Upper lobe of right lung (tissue), 1 donor: ENCODE measurements at regions not wholly inside any gene's neighbourhood (a gene's known extent, or its start where the extent isn't known, plus 50 kb on each side); places are given as distances from the start of the nearest gene placed in this dataset.

Experiments used
- ATAC-seq: fragments of 200-7000 bp; cut with Tn5 transposase; one replicate; pipeline ENCODE4 v1.9.1; 2020; ENCODE audit warnings: mild to moderate bottlenecking, moderate library complexity
- DNase-seq: peaks from one replicate; pipeline ENCODE4 v3.0.0-alpha.2; 2020
- H3K27ac ChIP-seq: fragments of 200-600 bp; one replicate; pipeline ENCODE4 v1.8.0; 2022
- H3K27me3 ChIP-seq: fragments of 200-600 bp; one replicate; pipeline ENCODE4 v1.8.0; 2022; ENCODE audit warnings: mild to moderate bottlenecking
- H3K36me3 ChIP-seq: fragments of 200-600 bp; one replicate; pipeline ENCODE4 v1.8.0; 2022
- H3K4me1 ChIP-seq: fragments of 200-600 bp; one replicate; pipeline ENCODE4 v1.8.0; 2022
- H3K4me3 ChIP-seq: fragments of 200-600 bp; one replicate; pipeline ENCODE4 v1.8.0; 2022; ENCODE audit warnings: mild to moderate bottlenecking
- H3K9me3 ChIP-seq: fragments of 200-600 bp; one replicate; pipeline ENCODE4 v1.8.0; 2022
- intact Hi-C: fragments of 100-400 bp; cut with DNase I; formaldehyde crosslinking; loops from one replicate; pipeline ENCODE4 v1.11.0; 2022
- TF ChIP-seq, protein P1 (sequence below): fragments of 200-600 bp; IDR thresholded peaks from one replicate; pipeline ENCODE4 v1.8.0; 2022; ENCODE audit warnings: antibody characterized with exemption
- donor health status: DM: no; HTN: yes; CAD: no; lungs with severe emphysema.

DNA sequence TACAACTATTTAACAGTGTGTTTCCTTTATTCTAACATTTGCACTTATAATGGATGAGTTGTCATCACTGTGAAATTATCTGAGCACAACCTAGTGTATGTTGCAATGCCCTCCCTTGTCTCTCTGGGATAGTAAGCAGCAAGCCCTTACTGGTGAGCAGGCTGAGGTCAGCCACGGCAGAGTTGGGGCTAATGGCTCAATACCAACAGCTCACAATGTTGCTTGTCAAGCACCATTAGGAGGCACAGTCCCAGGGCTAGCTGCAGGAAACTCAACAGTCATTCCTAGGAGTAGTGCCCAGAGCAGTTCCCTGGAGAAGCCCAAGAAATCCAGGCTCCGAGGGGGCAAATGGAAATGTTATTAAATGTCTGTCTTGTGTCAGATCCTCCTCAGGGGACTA, 858.4 kb downstream of the GRID1 start:
- no peaks in the 10 kb centered on the region for H3K4me1 ChIP-seq
- H3K4me3 ChIP-seq, result no peak overlapping the region
- no peaks in the 10 kb centered on the region for H3K27me3 ChIP-seq
- H3K36me3 ChIP-seq, result no peaks in the 10 kb centered on the region
- no peak for DNase-seq
- ATAC-seq, result no peak
- TF ChIP-seq, protein P1, sequence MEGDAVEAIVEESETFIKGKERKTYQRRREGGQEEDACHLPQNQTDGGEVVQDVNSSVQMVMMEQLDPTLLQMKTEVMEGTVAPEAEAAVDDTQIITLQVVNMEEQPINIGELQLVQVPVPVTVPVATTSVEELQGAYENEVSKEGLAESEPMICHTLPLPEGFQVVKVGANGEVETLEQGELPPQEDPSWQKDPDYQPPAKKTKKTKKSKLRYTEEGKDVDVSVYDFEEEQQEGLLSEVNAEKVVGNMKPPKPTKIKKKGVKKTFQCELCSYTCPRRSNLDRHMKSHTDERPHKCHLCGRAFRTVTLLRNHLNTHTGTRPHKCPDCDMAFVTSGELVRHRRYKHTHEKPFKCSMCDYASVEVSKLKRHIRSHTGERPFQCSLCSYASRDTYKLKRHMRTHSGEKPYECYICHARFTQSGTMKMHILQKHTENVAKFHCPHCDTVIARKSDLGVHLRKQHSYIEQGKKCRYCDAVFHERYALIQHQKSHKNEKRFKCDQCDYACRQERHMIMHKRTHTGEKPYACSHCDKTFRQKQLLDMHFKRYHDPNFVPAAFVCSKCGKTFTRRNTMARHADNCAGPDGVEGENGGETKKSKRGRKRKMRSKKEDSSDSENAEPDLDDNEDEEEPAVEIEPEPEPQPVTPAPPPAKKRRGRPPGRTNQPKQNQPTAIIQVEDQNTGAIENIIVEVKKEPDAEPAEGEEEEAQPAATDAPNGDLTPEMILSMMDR, result no peak
- H3K27ac ChIP-seq, result no peak overlapping the region
- intact Hi-C loops, result no loop called here
- no peaks in the 10 kb centered on the region for H3K9me3 ChIP-seq

DNA sequence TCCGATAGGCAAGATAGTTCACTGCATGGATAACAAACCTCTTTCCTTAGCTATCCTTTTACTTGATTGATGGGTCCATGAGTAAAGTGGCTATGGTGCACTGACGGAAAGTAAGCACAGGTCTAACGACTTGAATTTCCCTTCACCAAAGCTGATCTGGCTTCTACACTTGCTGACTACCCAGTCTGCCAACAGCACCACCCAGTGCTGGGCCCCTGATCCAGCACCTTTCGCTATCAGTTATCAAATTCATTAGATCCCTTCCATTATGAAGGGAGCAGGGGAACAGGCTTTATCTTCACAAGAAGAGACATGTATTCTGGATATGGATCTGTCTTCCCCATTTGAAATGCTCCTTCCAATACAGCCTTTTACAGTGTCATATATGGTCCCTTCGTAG, 855.9 kb downstream of the GRID1 start:
- Histone ChIP-seq H3K27me3 (no peaks in the 10 kb centered on the region), H3K36me3 (no peaks in the 10 kb centered on the region), H3K27ac (no peak overlapping the region), H3K9me3 (no peaks in the 10 kb centered on the region), H3K4me1 (no peaks in the 10 kb centered on the region), H3K4me3 (no peak overlapping the region)
- DNase-seq (no peak), ATAC-seq (peak; percentile 59)
- intact Hi-C loops, result no loop called here
- TF ChIP-seq, protein P1, result no peak

DNA sequence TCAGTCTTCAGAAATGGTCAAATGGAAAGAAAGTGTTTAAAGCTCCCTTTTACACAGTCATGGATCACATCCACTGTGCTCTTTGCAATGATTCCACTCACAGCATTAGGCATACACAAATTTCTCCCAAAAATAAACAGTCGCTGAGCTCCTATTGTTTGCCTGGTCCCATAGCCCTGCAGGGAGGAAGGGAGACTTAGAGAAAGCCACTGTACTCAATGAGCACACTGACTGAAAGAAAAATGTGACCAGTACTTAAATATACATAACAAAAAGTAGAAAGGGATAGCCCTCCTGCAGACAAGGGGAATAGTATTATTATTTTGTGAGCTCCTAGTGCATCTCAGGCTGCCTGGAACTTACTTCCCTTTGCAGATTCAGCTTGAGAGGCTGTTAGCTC, 853.2 kb downstream of the GRID1 start:
- no peak for ATAC-seq
- TF ChIP-seq, protein P1, result no peak
- intact Hi-C loops, result no loop called here

DNA sequence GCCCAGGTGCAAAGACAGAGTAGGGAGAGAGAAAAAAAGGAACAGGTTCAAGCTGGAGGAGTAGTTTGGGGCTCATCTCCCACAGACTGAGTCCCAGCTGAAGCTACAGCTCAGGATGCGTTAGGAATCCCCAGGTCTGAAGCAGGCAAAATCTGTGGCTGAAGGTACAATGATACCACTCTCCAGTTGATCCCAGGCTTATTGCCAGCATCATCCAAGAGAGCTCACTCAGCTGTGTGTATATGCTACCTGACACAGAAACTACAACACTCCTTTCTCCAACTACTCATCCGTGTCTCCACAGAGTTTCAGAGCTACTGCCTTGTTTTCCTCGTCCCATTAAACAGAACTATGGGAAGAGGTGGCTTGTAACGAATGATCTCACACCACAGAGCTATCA, 851.3 kb downstream of the GRID1 start:
- intact Hi-C loops, result no loop called here
- Histone ChIP-seq H3K27me3 (no peaks in the 10 kb centered on the region), H3K36me3 (no peaks in the 10 kb centered on the region), H3K9me3 (no peaks in the 10 kb centered on the region), H3K27ac (no peak overlapping the region), H3K4me3 (no peak overlapping the region), H3K4me1 (no peaks in the 10 kb centered on the region)
- no peak for DNase-seq
- ATAC-seq, result no peak
- TF ChIP-seq, protein P1, result no peak

More for the DNA sequence above, 853.2 kb downstream of the GRID1 start:
- Histone ChIP-seq H3K27me3 (no peaks in the 10 kb centered on the region), H3K4me1 (no peaks in the 10 kb centered on the region), H3K4me3 (no peak overlapping the region), H3K27ac (no peak overlapping the region), H3K36me3 (no peaks in the 10 kb centered on the region), H3K9me3 (no peaks in the 10 kb centered on the region)
- DNase-seq, result no peak

DNA sequence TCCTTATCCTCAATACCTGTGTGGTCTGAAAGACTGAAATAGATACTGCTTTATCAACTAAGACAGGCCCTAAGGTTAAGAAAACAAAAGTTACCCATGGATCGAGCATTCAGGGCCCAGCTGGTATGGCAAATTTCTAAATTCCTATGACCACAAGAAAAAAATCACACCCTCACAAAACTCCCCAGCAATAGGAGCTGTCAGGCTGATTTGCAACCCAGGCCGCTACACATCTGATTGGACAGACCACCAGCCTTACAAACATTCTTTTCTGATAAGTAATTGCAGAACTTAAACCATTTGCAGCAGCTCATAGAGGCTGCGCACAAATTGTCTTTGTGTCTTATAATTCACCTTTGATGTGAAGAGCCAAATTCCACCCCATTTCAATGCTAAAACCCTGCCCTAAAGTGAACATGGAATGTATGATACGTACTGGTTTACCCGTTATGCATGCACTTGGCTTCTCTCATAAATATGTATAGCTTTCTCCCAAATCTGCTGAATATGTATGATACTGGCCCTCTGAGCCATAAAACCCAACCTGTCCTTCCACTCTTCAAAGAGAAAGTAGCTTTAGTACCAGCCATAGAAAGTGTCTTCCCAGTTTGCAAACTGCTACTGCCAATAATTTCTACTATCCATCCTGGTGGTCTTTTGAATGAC, 842.5 kb downstream of the GRID1 start:
- Histone ChIP-seq H3K4me1 (no peaks in the 10 kb centered on the region), H3K27me3 (no peaks in the 10 kb centered on the region), H3K9me3 (no peaks in the 10 kb centered on the region), H3K27ac (no peak overlapping the region), H3K4me3 (no peak overlapping the region), H3K36me3 (no peaks in the 10 kb centered on the region)
- TF ChIP-seq, protein P1, result no peak
- DNase-seq, result no peak
- intact Hi-C loops, result no loop called here
- ATAC-seq, result no peak
